Head of caudate nucleus (tissue), 42 donors: ENCODE measurements at regions not wholly inside any gene's neighbourhood (a gene's known extent, or its start where the extent isn't known, plus 50 kb on each side); places are given as distances from the start of the nearest gene placed in this dataset.
"Not testable (repeated sequence)": the region's sequence is repeated elsewhere in the genome, so short reads cannot be mapped to it uniquely, and the experiment has no call there.

ENCODE experiments used
- DNase-seq, 42 donors: peaks; one replicate each; pipeline versions ENCODE4 v3.0.0 to v3.0.0-alpha.2; 2020 to 2021; ENCODE audit warnings: mixed read lengths in 7 of 42
- intact Hi-C: fragments of 100-400 bp; cut with DNase I; formaldehyde crosslinking; loops from one replicate; pipeline ENCODE4 v1.15.0; 2022

GRCh38 chr5:163855754-163856153 is 350.3 kb downstream of the MAT2B start:
- intact Hi-C loops: no loop called here
- no peak for DNase-seq

GRCh38 chr5:163861670-163862069 is 356.3 kb downstream of the MAT2B start:
- intact Hi-C loops: no loop called here
- DNase-seq: no peak

GRCh38 chr5:163867324-163867723 is 361.9 kb downstream of the MAT2B start:
- intact Hi-C loops: no loop called here
- DNase-seq: no peak

GRCh38 chr5:163867738-163868137 is 362.3 kb downstream of the MAT2B start:
- DNase-seq: no peak
- intact Hi-C loops: no loop called here

GRCh38 chr5:163869581-163869980 is 364.2 kb downstream of the MAT2B start:
- DNase-seq: no peak
- intact Hi-C loops: no loop called here

GRCh38 chr5:163870441-163870840 is 365.0 kb downstream of the MAT2B start:
- intact Hi-C loops: no loop called here
- DNase-seq: no peak

GRCh38 chr5:163874431-163874830 is 369.0 kb downstream of the MAT2B start:
- intact Hi-C loops: no loop called here
- DNase-seq: no peak

- intact Hi-C loops, DNase-seq: not testable (repeated sequence)
These were observed 369.5 kb downstream of the MAT2B start for GRCh38 chr5:163874912-163875311.

- DNase-seq: no peak
- intact Hi-C loops: no loop called here
These were observed 372.4 kb downstream of the MAT2B start for GRCh38 chr5:163877865-163878264.

GRCh38 chr5:163878490-163878889 is 373.1 kb downstream of the MAT2B start:
- intact Hi-C loops: no loop called here
- no peak for DNase-seq

- intact Hi-C loops: no loop called here
These were observed 374.9 kb downstream of the MAT2B start for GRCh38 chr5:163880302-163880701.

GRCh38 chr5:163885117-163885516 is 379.7 kb downstream of the MAT2B start:
- no peak for DNase-seq
- intact Hi-C loops: no loop called here

More at GRCh38 chr5:163880302-163880701, 374.9 kb downstream of the MAT2B start:
- DNase-seq: no peak

- DNase-seq: no peak
- intact Hi-C loops: no loop called here
These were observed 382.4 kb downstream of the MAT2B start for GRCh38 chr5:163887854-163888253.

GRCh38 chr5:163888366-163888765 is 382.9 kb downstream of the MAT2B start:
- no peak for DNase-seq
- intact Hi-C loops: no loop called here

GRCh38 chr5:163889369-163889768 is 383.9 kb downstream of the MAT2B start:
- intact Hi-C loops: no loop called here

GRCh38 chr5:163890261-163890660 is 384.8 kb downstream of the MAT2B start:
- DNase-seq: no peak
- intact Hi-C loops: no loop called here

More at GRCh38 chr5:163889369-163889768, 383.9 kb downstream of the MAT2B start:
- no peak for DNase-seq

- DNase-seq: no peak
- intact Hi-C loops: no loop called here
These were observed 387.9 kb downstream of the MAT2B start for GRCh38 chr5:163893281-163893680.

GRCh38 chr5:163894645-163895044 is 389.2 kb downstream of the MAT2B start:
- DNase-seq: no peak

GRCh38 chr5:163898873-163899272 is 393.5 kb downstream of the MAT2B start:
- no peak for DNase-seq
- intact Hi-C loops: no loop called here

More at GRCh38 chr5:163894645-163895044, 389.2 kb downstream of the MAT2B start:
- intact Hi-C loops: no loop called here

- DNase-seq, intact Hi-C loops: not testable (repeated sequence)
These were observed 402.4 kb downstream of the MAT2B start for GRCh38 chr5:163907783-163908182.

GRCh38 chr5:163908253-163908652 is 402.8 kb downstream of the MAT2B start:
- intact Hi-C loops: no loop called here
- DNase-seq: peak in 9 of 42 donors; percentile 3 to 33 (median 15)

GRCh38 chr5:163910226-163910625 is 404.8 kb downstream of the MAT2B start:
- intact Hi-C loops: no loop called here
- DNase-seq: no peak
